Body of pancreas (tissue), 4 donors: ENCODE measurements at regions not wholly inside any gene's neighbourhood (a gene's known extent, or its start where the extent isn't known, plus 50 kb on each side); places are given as distances from the start of the nearest gene placed in this dataset.

Source experiments
- POLR2A ChIP-seq, 3 donors: fragments of 450-650 bp; IDR thresholded peaks; one replicate each; pipeline ENCODE4 v1.6.1; 2016; ENCODE audit warnings: antibody characterized with exemption in 3 of 3, mild to moderate bottlenecking in 2 of 3
- TF ChIP-seq, protein P1 (sequence below), 7 experiments: fragments of 450-650 bp in 4 of 7; fragments of 200-600 bp in 3 of 7; sonication (generic) in 3 of 7; IDR thresholded peaks; one replicate each; pipeline ENCODE4 v1.5.1; 2016 to 2019; ENCODE audit warnings: antibody characterized with exemption in 7 of 7

DNA sequence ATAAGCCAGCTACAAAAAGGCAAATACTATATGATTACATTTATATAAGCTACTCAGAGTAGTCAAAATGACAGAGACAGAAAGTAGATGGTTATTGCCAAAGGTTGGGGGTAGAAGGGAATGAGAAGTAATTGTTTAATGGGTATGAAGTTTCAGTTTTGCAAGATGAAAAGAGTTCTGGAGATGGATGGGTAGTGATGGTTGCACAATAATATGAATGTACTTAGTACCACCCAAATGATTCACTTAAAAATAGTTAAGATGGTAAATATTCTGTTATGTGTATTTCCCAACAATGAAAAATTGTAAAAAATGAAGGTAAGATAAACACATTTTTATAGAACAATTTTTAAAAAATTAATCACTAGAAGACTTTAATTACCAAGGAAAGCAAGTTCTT is 448.4 kb downstream of the ADCYAP1 start:
- TF ChIP-seq, protein P1, sequence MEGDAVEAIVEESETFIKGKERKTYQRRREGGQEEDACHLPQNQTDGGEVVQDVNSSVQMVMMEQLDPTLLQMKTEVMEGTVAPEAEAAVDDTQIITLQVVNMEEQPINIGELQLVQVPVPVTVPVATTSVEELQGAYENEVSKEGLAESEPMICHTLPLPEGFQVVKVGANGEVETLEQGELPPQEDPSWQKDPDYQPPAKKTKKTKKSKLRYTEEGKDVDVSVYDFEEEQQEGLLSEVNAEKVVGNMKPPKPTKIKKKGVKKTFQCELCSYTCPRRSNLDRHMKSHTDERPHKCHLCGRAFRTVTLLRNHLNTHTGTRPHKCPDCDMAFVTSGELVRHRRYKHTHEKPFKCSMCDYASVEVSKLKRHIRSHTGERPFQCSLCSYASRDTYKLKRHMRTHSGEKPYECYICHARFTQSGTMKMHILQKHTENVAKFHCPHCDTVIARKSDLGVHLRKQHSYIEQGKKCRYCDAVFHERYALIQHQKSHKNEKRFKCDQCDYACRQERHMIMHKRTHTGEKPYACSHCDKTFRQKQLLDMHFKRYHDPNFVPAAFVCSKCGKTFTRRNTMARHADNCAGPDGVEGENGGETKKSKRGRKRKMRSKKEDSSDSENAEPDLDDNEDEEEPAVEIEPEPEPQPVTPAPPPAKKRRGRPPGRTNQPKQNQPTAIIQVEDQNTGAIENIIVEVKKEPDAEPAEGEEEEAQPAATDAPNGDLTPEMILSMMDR (IDR thresholded peaks at IDR 0.05) = no peak
- no peak for TF ChIP-seq POLR2A (IDR thresholded peaks at IDR 0.05)
